ENCODE measurements at regions not wholly inside any gene's neighbourhood (a gene's known extent, or its start where the extent isn't known, plus 50 kb on each side); places are given as distances from the start of the nearest gene placed in this dataset.
"Not testable (repeated sequence)": the region's sequence is repeated elsewhere in the genome, so short reads cannot be mapped to it uniquely, and the experiment has no call there.

DNA sequence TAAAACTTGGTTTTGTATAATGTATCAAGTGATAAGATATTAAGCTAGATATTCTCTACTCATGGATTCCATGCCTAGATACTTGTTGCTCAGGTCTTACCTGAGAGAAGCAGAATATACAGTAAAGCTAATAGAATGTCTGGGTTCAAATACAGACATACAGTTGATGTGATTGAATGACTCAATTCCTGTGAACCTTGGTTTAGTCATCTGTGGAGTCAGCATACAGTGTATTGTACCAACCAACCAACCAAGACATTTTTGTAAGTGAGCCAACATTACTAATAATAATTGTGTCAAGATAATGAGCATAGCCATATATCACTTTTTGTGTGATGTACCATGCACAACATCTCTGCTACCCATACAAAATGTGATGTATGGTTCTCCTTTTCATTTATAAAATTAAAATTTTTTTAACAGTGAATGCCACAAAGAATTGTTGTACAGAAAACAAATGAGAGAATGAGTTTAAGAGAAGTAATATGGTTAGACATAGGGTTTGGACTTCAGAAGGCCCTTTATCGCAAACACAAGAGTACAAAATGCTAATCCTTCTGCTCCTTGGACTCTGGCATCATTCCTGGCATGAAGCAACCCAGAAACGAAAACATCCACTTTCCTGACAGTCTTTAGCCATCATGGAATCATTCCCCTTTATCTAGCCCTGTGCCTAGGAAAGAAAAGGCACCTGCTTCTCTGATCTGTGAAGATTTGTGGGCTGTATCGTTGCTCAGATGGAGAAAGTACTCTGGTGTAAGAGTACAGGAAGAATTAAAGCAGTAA, 977.2 kb upstream of the USP15 start:
- Mint-ChIP-seq H3K27me3 (ENCODE audit: low read depth) (no peaks in the 10 kb centered on the region), H3K9me3 (peaks cover 26% of the 10 kb centered on the region), H3K36me3 (ENCODE audit: low read depth) (no peaks in the 10 kb centered on the region), H3K4me1 (ENCODE audit: low read depth) (no peaks in the 10 kb centered on the region), H3K27ac (no peak overlapping the region), H3K4me3 (ENCODE audit: low read depth) (no peak overlapping the region)
- DNase-seq (ENCODE audit: low spot score): no peak
- intact Hi-C loops (cut with micrococcal nuclease): no loop called here

DNA sequence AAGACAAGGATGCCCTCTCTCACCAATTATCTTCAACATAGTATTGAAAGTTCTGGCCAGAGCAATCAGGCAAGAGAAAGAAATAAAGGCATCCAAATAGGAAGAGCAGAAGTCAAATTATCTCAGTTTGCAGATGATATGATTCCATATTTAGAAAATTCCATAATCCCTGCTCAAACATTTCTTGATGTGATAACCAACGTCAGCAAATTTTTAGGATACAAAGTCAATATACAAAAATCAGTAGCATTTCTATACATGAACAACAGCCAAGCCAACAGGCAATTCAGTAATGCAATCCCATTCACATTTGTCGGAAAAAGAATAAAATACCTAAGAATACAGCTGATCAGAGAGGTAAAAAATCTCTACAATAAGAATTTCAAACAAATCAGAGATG, 969.7 kb upstream of the USP15 start:
- no peak for DNase-seq (ENCODE audit: low spot score)

DNA sequence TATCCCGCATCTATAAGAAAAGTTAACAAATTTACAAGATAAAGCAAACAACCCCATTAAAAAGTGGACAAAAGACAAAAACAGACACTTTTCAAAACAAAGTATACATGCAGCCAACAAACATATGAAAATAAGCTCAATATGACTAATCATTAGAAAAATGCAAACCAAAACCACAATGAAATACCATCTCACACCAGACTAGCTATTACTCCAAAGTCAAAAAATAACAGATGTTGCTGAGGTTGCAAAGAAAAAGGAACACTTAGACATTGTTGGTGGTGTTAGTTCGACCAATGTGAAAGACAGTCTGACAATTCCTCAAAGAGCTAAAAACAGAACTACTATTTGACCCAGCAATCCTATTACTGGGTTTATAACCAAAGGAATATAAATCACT, 968.6 kb upstream of the USP15 start:
- H3K27ac Mint-ChIP-seq: no peak overlapping the region
- intact Hi-C loops (cut with micrococcal nuclease): no loop called here
- no peaks in the 10 kb centered on the region for H3K27me3 Mint-ChIP-seq (ENCODE audit: low read depth)
- H3K36me3 Mint-ChIP-seq (ENCODE audit: low read depth): no peaks in the 10 kb centered on the region
- no peak overlapping the region for H3K4me3 Mint-ChIP-seq (ENCODE audit: low read depth)
- no peak for DNase-seq (ENCODE audit: low spot score)
- H3K9me3 Mint-ChIP-seq: peaks cover 55% of the 10 kb centered on the region
- no peaks in the 10 kb centered on the region for H3K4me1 Mint-ChIP-seq (ENCODE audit: low read depth)

More for the DNA sequence above, 969.7 kb upstream of the USP15 start:
- Mint-ChIP-seq H3K36me3 (ENCODE audit: low read depth) (no peaks in the 10 kb centered on the region), H3K27ac (no peak overlapping the region), H3K9me3 (peaks cover 52% of the 10 kb centered on the region), H3K4me3 (ENCODE audit: low read depth) (no peak overlapping the region), H3K4me1 (ENCODE audit: low read depth) (no peaks in the 10 kb centered on the region), H3K27me3 (ENCODE audit: low read depth) (no peaks in the 10 kb centered on the region)
- intact Hi-C loops (cut with micrococcal nuclease): no loop called here

DNA sequence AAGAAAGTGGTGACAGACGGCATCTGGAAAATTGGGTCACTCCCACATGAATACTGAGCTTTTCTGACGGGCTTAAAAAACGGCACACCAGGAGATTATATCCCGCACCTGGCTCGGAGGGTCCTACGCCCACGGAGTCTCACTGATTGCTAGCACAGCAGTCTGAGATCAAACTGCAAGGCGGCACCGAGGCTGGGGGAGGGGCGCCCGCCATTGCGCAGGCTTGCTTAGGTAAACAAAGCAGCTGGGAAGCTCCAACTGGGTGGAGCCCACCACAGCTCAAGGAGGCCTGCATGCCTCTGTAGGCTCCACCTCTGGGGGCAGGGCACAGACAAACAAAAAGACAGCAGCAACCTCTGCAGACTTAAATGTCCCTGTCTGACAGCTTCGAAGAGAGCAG, 966.2 kb upstream of the USP15 start:
- H3K27me3 Mint-ChIP-seq (ENCODE audit: low read depth); DNase-seq (ENCODE audit: low spot score); H3K4me1 Mint-ChIP-seq (ENCODE audit: low read depth); intact Hi-C loops (cut with micrococcal nuclease); H3K4me3 Mint-ChIP-seq (ENCODE audit: low read depth); H3K36me3 Mint-ChIP-seq (ENCODE audit: low read depth); H3K27ac Mint-ChIP-seq: not testable (repeated sequence)
- H3K9me3 Mint-ChIP-seq: peaks cover 40% of the 10 kb centered on the region

DNA sequence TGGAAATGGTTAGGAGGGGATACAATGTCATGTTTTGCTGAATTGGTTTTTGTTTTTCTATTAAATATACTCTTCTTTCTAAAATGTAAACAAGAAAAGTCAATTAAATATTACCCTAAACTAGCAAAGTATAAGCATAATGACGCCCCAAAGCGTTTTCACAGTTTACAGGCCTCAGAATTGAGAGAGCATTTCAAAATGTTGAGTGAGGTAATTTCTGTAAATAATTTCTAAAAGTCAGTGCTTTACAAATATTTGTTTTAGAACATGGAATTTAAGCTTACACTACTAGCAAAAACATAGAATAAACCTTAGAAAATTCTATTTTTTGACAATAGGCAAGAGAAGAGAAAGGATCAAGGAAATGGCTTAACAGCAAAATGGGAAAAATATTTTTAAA, 958.4 kb upstream of the USP15 start:
- DNase-seq (ENCODE audit: low spot score): no peak
- Mint-ChIP-seq H3K27me3 (ENCODE audit: low read depth) (no peaks in the 10 kb centered on the region), H3K4me1 (ENCODE audit: low read depth) (no peaks in the 10 kb centered on the region), H3K9me3 (peaks cover 3% of the 10 kb centered on the region), H3K36me3 (ENCODE audit: low read depth) (no peaks in the 10 kb centered on the region), H3K4me3 (ENCODE audit: low read depth) (no peak overlapping the region), H3K27ac (no peak overlapping the region)
- intact Hi-C loops (cut with micrococcal nuclease): no loop called here

DNA sequence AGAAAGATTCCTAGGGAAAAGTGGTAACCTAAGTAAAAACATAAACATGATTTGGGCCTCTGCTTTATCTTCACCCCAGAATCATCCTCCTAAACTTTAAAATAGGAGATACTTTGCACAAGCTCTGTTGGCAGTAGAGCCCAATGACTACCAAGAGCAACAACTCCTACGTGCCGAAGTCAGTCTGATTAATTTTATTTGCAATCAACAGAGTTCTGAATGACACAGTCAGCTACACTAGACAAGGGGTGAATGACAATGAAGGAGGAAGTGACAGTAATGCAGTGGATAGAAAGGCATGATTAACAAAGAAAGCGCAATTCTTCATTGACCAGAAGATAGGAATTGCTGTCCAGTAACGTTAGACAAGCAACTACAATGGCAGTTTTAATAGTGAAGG, 957.9 kb upstream of the USP15 start:
- H3K27me3 Mint-ChIP-seq (ENCODE audit: low read depth): no peaks in the 10 kb centered on the region
- DNase-seq (ENCODE audit: low spot score): no peak
- peaks cover 3% of the 10 kb centered on the region for H3K9me3 Mint-ChIP-seq
- H3K27ac Mint-ChIP-seq: no peak overlapping the region
- H3K36me3 Mint-ChIP-seq (ENCODE audit: low read depth): no peaks in the 10 kb centered on the region
- H3K4me1 Mint-ChIP-seq (ENCODE audit: low read depth): no peaks in the 10 kb centered on the region
- H3K4me3 Mint-ChIP-seq (ENCODE audit: low read depth): no peak overlapping the region
- intact Hi-C loops (cut with micrococcal nuclease): no loop called here

DNA sequence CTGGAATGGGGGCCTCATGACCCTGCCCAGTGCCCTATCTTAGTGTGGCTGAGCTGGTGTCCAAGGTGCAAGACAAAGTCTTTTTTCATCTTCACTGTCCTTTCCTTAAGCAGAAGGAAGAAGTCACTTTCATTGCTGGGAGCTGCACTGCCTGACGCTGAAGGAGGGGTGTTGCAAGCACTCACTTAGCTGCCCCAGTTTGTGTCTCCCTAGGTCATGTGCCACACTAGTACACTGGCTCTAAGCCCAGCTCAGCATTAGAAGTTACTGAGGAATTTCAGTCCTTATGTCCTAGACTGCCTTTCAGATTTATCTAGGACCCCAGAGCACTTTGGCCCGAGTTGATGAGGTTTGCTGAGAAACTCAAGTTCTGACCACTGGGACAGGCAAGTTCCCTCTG, 952.0 kb upstream of the USP15 start:
- no peak for DNase-seq (ENCODE audit: low spot score)
- Mint-ChIP-seq H3K27ac (no peak overlapping the region), H3K27me3 (ENCODE audit: low read depth) (no peaks in the 10 kb centered on the region), H3K36me3 (ENCODE audit: low read depth) (no peaks in the 10 kb centered on the region), H3K4me1 (ENCODE audit: low read depth) (no peaks in the 10 kb centered on the region), H3K4me3 (ENCODE audit: low read depth) (no peak overlapping the region), H3K9me3 (peaks cover 13% of the 10 kb centered on the region)
- intact Hi-C loops (cut with micrococcal nuclease): no loop called here

DNA sequence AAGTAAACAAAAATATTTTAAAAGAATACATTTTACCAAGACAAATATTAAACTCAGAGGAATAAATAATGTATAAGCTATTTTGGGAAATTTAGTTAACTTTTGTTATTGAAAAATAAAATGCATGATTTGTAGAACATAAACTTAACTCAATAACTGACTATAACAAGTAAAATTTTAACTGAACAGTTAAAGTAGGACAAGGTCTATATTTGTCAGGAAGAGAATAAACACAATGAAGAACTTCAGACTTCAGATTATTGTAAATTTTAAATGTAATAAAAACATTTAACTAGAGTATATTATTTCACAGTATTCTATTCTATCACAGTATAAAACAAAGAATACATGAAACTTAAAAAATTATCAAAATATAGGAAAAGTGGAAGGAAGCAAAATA, 948.8 kb upstream of the USP15 start:
- Mint-ChIP-seq H3K27ac (no peak overlapping the region), H3K27me3 (ENCODE audit: low read depth) (no peaks in the 10 kb centered on the region), H3K4me1 (ENCODE audit: low read depth) (no peaks in the 10 kb centered on the region), H3K9me3 (peaks cover 10% of the 10 kb centered on the region), H3K4me3 (ENCODE audit: low read depth) (no peak overlapping the region), H3K36me3 (ENCODE audit: low read depth) (no peaks in the 10 kb centered on the region)
- intact Hi-C loops (cut with micrococcal nuclease): no loop called here
- no peak for DNase-seq (ENCODE audit: low spot score)

DNA sequence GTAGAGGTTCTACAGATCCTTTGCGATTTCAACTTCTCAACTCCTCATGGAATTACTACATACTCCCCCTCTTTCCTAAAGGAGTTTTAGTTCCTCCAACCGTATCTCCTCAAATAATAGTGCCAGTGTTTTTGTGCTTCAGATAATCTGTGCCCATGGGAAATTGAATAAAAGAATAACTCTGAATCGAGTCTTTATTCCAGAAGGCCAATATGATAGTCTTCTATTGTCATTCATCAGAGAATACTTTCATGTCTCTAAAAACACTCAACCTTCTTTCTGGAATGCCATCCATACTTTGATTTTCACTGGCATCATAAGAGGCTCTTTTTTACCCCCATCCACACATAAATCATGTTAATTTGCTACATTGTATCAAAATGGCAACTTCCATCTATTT, 911.3 kb upstream of the USP15 start:
- intact Hi-C loops (cut with micrococcal nuclease): no loop called here
- no peaks in the 10 kb centered on the region for H3K4me1 Mint-ChIP-seq (ENCODE audit: low read depth)
- H3K4me3 Mint-ChIP-seq (ENCODE audit: low read depth): no peak overlapping the region
- DNase-seq (ENCODE audit: low spot score): no peak
- H3K36me3 Mint-ChIP-seq (ENCODE audit: low read depth): no peaks in the 10 kb centered on the region
- no peaks in the 10 kb centered on the region for H3K9me3 Mint-ChIP-seq
- no peak overlapping the region for H3K27ac Mint-ChIP-seq
- H3K27me3 Mint-ChIP-seq (ENCODE audit: low read depth): no peaks in the 10 kb centered on the region

DNA sequence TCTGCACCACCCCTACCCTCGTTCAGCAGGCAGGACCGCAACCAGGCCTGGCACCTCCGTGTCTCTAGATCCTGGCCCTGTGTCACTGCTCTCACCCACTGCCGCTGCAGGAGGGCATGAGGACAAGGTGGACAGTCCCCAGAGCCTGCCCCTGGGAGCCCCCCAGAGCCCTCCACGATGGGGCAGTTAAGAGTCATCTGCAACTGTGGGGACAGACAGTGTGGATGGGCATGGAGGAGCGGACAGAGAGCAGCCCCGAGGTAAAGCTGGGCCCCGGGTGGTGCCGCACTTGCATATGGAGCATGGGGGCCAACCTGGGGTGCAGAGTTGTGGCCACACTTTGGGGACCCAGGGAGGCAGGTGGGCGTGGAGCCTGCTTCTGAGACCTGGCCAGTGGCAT, 905.1 kb upstream of the USP15 start:
- no peaks in the 10 kb centered on the region for H3K4me1 Mint-ChIP-seq (ENCODE audit: low read depth)
- no peak overlapping the region for H3K4me3 Mint-ChIP-seq (ENCODE audit: low read depth)
- H3K27ac Mint-ChIP-seq: no peak overlapping the region
- no peak for DNase-seq (ENCODE audit: low spot score)
- no peaks in the 10 kb centered on the region for H3K27me3 Mint-ChIP-seq (ENCODE audit: low read depth)
- no peaks in the 10 kb centered on the region for H3K9me3 Mint-ChIP-seq
- no peaks in the 10 kb centered on the region for H3K36me3 Mint-ChIP-seq (ENCODE audit: low read depth)
- intact Hi-C loops (cut with micrococcal nuclease): no loop called here

DNA sequence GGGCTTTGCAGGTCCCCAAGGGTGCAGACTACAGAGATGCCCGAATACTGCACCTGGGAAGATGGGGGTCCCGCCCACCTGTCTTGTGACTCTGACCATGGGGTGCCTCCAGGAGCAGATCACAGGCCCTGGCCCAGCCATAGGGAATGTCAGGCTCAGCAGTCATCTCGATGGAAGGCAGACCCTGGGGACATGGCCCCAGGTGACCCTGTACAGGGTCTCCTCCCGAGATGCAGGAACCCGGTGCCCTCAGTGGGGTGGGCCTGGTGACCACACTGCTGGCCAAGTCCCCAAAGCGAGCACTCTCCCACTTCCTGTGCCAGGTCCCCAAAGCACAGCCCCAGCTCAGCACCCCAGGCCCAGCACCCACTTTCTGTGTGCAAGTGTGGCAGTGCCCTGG, 903.7 kb upstream of the USP15 start:
- Mint-ChIP-seq H3K9me3 (no peaks in the 10 kb centered on the region), H3K27me3 (ENCODE audit: low read depth) (no peaks in the 10 kb centered on the region), H3K27ac (no peak overlapping the region), H3K4me1 (ENCODE audit: low read depth) (no peaks in the 10 kb centered on the region), H3K36me3 (ENCODE audit: low read depth) (no peaks in the 10 kb centered on the region), H3K4me3 (ENCODE audit: low read depth) (no peak overlapping the region)
- intact Hi-C loops (cut with micrococcal nuclease): no loop called here
- no peak for DNase-seq (ENCODE audit: low spot score)

DNA sequence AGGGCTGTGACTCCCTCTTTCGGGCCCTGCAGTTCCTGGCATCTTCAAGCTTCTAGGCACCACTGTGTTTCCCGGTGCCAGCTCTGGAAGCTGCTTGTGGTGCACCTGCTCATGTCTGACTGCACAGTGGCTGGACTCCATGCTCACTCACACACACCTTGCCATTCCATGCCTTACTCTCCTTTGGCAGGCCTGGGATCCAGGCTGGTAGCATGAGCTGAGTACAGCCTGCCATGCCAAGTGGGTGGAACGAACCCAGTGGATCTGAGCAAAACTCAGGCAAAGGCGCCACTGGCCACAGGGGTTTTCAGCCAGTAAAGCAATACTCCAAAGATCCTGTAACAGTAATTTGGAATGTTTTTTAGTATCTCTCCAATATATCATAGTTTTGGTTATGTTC, 902.7 kb upstream of the USP15 start:
- H3K27me3 Mint-ChIP-seq (ENCODE audit: low read depth): no peaks in the 10 kb centered on the region
- no peak overlapping the region for H3K4me3 Mint-ChIP-seq (ENCODE audit: low read depth)
- DNase-seq (ENCODE audit: low spot score): no peak
- no peaks in the 10 kb centered on the region for H3K4me1 Mint-ChIP-seq (ENCODE audit: low read depth)
- no peaks in the 10 kb centered on the region for H3K9me3 Mint-ChIP-seq
- H3K27ac Mint-ChIP-seq: no peak overlapping the region
- H3K36me3 Mint-ChIP-seq (ENCODE audit: low read depth): no peaks in the 10 kb centered on the region
- intact Hi-C loops (cut with micrococcal nuclease): no loop called here

DNA sequence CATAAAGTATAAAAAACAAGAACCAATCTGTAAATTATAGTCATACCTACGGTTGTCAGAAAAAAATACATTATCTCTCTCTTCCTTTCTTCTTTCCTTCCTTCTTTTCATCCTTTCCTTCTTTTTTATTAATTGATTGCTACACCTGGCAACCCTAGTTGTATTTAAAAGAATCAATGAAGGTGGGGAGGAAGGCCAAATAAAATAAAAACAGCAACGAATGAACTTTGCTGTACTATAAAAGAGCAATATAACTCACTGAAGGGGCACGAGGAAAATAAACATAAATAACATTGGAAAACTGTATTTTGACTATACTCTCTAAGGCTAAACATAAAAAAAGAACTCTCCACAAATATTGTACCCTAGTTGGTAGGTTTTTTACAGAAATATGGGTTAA, 898.2 kb upstream of the USP15 start:
- H3K27ac Mint-ChIP-seq: no peak overlapping the region
- H3K27me3 Mint-ChIP-seq (ENCODE audit: low read depth): no peaks in the 10 kb centered on the region
- no peak for DNase-seq (ENCODE audit: low spot score)
- H3K36me3 Mint-ChIP-seq (ENCODE audit: low read depth): no peaks in the 10 kb centered on the region
- no peak overlapping the region for H3K4me3 Mint-ChIP-seq (ENCODE audit: low read depth)
- intact Hi-C loops (cut with micrococcal nuclease): no loop called here
- H3K4me1 Mint-ChIP-seq (ENCODE audit: low read depth): no peaks in the 10 kb centered on the region
- no peaks in the 10 kb centered on the region for H3K9me3 Mint-ChIP-seq

DNA sequence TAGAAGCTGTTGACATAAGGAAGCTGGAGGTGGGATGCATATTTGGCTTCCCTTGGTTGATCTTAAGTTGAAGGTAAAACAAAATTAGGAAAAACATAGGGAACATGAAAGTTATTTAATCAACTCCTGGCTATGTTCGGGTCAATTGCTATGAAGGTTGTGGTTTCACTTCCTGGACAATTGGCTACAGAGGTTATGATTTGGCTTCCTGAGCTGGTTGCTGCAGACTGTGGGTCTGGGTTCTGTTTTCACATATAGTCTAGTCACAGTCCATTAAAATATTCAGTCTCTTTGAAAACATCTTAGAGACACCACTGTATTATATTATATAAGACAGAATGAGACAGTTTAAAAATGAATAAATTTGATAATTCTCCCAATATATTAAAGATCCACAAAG, 895.2 kb upstream of the USP15 start:
- H3K27me3 Mint-ChIP-seq (ENCODE audit: low read depth): no peaks in the 10 kb centered on the region
- no peak overlapping the region for H3K27ac Mint-ChIP-seq
- H3K4me1 Mint-ChIP-seq (ENCODE audit: low read depth): no peaks in the 10 kb centered on the region
- DNase-seq (ENCODE audit: low spot score): no peak
- H3K36me3 Mint-ChIP-seq (ENCODE audit: low read depth): no peaks in the 10 kb centered on the region
- H3K4me3 Mint-ChIP-seq (ENCODE audit: low read depth): no peak overlapping the region
- no peaks in the 10 kb centered on the region for H3K9me3 Mint-ChIP-seq
- intact Hi-C loops (cut with micrococcal nuclease): no loop called here

Measured in activated T-helper 2 cell treated with anti-CD3 and anti-CD28 coated beads, Interferon-gamma antibody, Interleukin-2, Interleukin-4, amounts not matched to agents 10 μg/mL and 5 μg/mL and 100 μg/mL, durations not matched to agents 14 hours and 24 hours and 36 hours (primary cell).